Transverse colon (tissue), 4 donors: ENCODE measurements at regions not wholly inside any gene's neighbourhood (a gene's known extent, or its start where the extent isn't known, plus 50 kb on each side); places are given as distances from the start of the nearest gene placed in this dataset.
A peak's percentile ranks its signal among the peaks of the same experiment; 100 is the strongest.

ENCODE experiments used
- DNase-seq: peaks from one replicate; pipeline ENCODE4 v3.0.0-alpha.2; 2019
- H3K27ac ChIP-seq, 4 donors: fragments of 200-600 bp; sonication (generic); 2 replicates each; pipeline ENCODE4 v1.5.1; 2016 to 2018; ENCODE audit warnings: inconsistent platforms in 4 of 4
- H3K27me3 ChIP-seq: fragments of 200-600 bp; sonication (generic); 2 replicates; pipeline ENCODE4 v1.5.1; 2017; ENCODE audit warnings: inconsistent platforms
- H3K36me3 ChIP-seq, 4 donors: fragments of 200-600 bp; sonication (generic); 2 replicates each; pipeline ENCODE4 v1.5.1; 2017 to 2019; ENCODE audit warnings: inconsistent platforms in 4 of 4
- H3K4me1 ChIP-seq, 4 donors: fragments of 200-600 bp; sonication (generic); 2 replicates each; pipeline ENCODE4 v1.5.1; 2017 to 2020; ENCODE audit warnings: inconsistent platforms in 4 of 4
- H3K4me3 ChIP-seq, 4 donors: fragments of 200-600 bp; sonication (generic); 1 replicate in 1 of 4; 2 replicates in 3 of 4; pipeline versions ENCODE4 v1.5.1 to v1.6.1; 2017 to 2019; ENCODE audit warnings: inconsistent platforms in 4 of 4
- H3K9me3 ChIP-seq, 2 donors: fragments of 200-600 bp; sonication (generic); 2 replicates each; pipeline ENCODE4 v1.5.1; 2017 to 2019; ENCODE audit warnings: inconsistent platforms in 2 of 2
- CTCF ChIP-seq, 5 experiments: fragments of 200-600 bp in 3 of 5; fragments of 450-650 bp in 2 of 5; sonication (generic) in 3 of 5; IDR thresholded peaks; 1 replicate in 2 of 5; 2 replicates in 3 of 5; pipeline ENCODE4 v1.5.1; 2016 to 2017; ENCODE audit warnings: antibody characterized with exemption in 5 of 5, inconsistent platforms in 3 of 5, mild to moderate bottlenecking in 2 of 5, moderate library complexity in 1 of 5
- EP300 ChIP-seq: sonication (generic); formaldehyde crosslinking; IDR thresholded peaks from one replicate; pipeline ENCODE4 v1.6.1; 2017; ENCODE audit warnings: antibody characterized with exemption, low read depth
- POLR2A ChIP-seq: fragments of 450-650 bp; IDR thresholded peaks from one replicate; pipeline ENCODE4 v1.6.1; 2016; ENCODE audit warnings: antibody characterized with exemption, mild to moderate bottlenecking, moderate library complexity
- POLR2AphosphoS5 ChIP-seq, 3 donors: sonication (generic); formaldehyde crosslinking; IDR thresholded peaks; one replicate each; pipeline ENCODE4 v1.6.1; 2016; ENCODE audit warnings: antibody characterized with exemption in 3 of 3
- WGBS, 2 donors: methylation state at CpG; one replicate each; pipeline ENCODE4 v1.1.5; 2018; ENCODE audit warnings: low coverage in 1 of 2; 5-methylcytosine and 5-hydroxymethylcytosine counted together
- in situ Hi-C, 4 donors: fragments of 200-750 bp; cut with MboI; loops; one replicate each; pipeline versions ENCODE4 v1.15.0 to v1.15.1; 2017; ENCODE audit warnings: low sequenced_read_pairs in 3 of 4, low pct_ligation_motif_present in 1 of 4, low pct_unique_long_range_greater_than_20kb in 1 of 4
- intact Hi-C: fragments of 100-400 bp; cut with DNase I; formaldehyde crosslinking; loops from one replicate; pipeline ENCODE4 v1.15.1; 2023; ENCODE audit warnings: low total_unique reads

GRCh38 chr1:226793620-226794276 is 54.7 kb upstream of the ITPKB start:
- WGBS, 2 donors, result 75 to 82% methylated on average over 2 of the region's 2 CpGs
- no peaks in the 10 kb centered on the region for H3K4me1 ChIP-seq
- no peak overlapping the region for H3K4me3 ChIP-seq
- TF ChIP-seq CTCF (IDR thresholded peaks at IDR 0.05), result no peak
- no peak for TF ChIP-seq POLR2AphosphoS5 (IDR thresholded peaks at IDR 0.05)
- TF ChIP-seq EP300, result no peak
- TF ChIP-seq POLR2A, result no peak
- intact Hi-C loops, result no loop called here
- H3K27ac ChIP-seq, result peak overlapping the region in 1 of 4 donors; percentile 13
- H3K36me3 ChIP-seq, result no peaks in the 10 kb centered on the region
- H3K27me3 ChIP-seq, result no peaks in the 10 kb centered on the region
- no peaks in the 10 kb centered on the region for H3K9me3 ChIP-seq
- in situ Hi-C loops, result no loop called here
- no peak for DNase-seq

GRCh38 chr1:226792368-226792767 is 53.3 kb upstream of the ITPKB start:
- H3K9me3 ChIP-seq, result no peaks in the 10 kb centered on the region
- H3K27ac ChIP-seq, result no peak overlapping the region
- no peak overlapping the region for H3K4me3 ChIP-seq
- DNase-seq, result no peak
- intact Hi-C loops (no loop called here), in situ Hi-C loops (no loop called here)
- WGBS, 2 donors, result 88 to 97% methylated on average over 1 of the region's 1 CpG
- H3K4me1 ChIP-seq, result peaks cover 0 to 7% (median 0%) of the 10 kb centered on the region in 4 donors
- H3K36me3 ChIP-seq, result no peaks in the 10 kb centered on the region
- TF ChIP-seq EP300 (no peak), CTCF (IDR thresholded peaks at IDR 0.05) (no peak), POLR2A (no peak), POLR2AphosphoS5 (IDR thresholded peaks at IDR 0.05) (no peak)
- no peaks in the 10 kb centered on the region for H3K27me3 ChIP-seq

DNA sequence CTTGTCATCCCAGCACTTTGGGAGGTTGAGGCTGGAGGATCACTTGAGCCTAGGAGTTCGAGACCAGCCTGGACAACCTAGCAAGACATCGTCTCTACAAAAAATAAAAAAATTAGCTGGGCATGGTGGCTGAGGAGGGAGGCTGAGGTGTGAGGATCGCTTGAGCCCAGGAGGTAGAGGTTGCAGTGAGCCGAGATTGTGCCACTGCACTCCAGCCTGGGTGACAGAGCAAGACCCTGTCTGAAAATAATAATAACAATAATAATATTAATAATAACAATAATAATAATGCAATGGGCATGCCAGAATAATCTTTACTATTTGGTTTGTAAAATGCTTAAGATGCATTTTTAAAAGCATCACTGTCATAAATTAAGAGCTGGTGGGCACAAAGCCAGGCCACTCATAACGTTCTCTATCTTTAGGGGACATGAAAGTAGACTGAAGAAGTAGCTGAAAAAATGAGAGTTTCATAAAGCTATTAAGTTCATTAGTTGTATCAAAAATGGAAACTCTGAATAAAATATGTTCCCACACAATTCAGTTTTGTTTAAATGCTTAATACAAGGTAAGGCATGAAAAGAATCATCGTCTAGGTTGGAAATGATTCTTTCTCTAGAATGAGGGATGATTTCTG is 51.6 kb upstream of the ITPKB start:
- TF ChIP-seq EP300, result no peak
- 69 to 80% methylated on average over 4 to 6 of the region's 6 CpGs for WGBS, 2 donors
- no peaks in the 10 kb centered on the region for H3K27me3 ChIP-seq

GRCh38 chr1:226788965-226789364 is 49.9 kb upstream of the ITPKB start:
- TF ChIP-seq POLR2AphosphoS5 (IDR thresholded peaks at IDR 0.05) (no peak), POLR2A (no peak), EP300 (no peak), CTCF (IDR thresholded peaks at IDR 0.05) (no peak)
- DNase-seq, result no peak
- intact Hi-C loops (no loop called here), in situ Hi-C loops (no loop called here)
- H3K4me1 ChIP-seq, result peaks cover 0 to 16% (median 5%) of the 10 kb centered on the region in 4 donors
- WGBS, 2 donors, result 50 to 62% methylated on average over 2 to 4 of the region's 4 CpGs
- H3K36me3 ChIP-seq, result no peaks in the 10 kb centered on the region
- no peaks in the 10 kb centered on the region for H3K27me3 ChIP-seq
- no peak overlapping the region for H3K4me3 ChIP-seq
- peak overlapping the region in 2 of 4 donors; percentile 79 for H3K27ac ChIP-seq
- no peaks in the 10 kb centered on the region for H3K9me3 ChIP-seq

More for the DNA sequence above, 51.6 kb upstream of the ITPKB start:
- in situ Hi-C loops (no loop called here), intact Hi-C loops (no loop called here)
- H3K9me3 ChIP-seq, result no peaks in the 10 kb centered on the region
- no peak overlapping the region for H3K27ac ChIP-seq
- H3K4me1 ChIP-seq, result peaks cover 0 to 7% (median 0%) of the 10 kb centered on the region in 4 donors
- no peak for DNase-seq
- no peak overlapping the region for H3K4me3 ChIP-seq
- H3K36me3 ChIP-seq, result no peaks in the 10 kb centered on the region
